ENCODE measurements at regions not wholly inside any gene's neighbourhood (a gene's known extent, or its start where the extent isn't known, plus 50 kb on each side); places are given as distances from the start of the nearest gene placed in this dataset.

GRCh38 chr20:23166563-23166962 is 80.4 kb upstream of the CD93 start:
- Histone ChIP-seq H3K36me3 (ENCODE audit: control insufficient read depth in 2 of 2, insufficient read depth in 2 of 2, low read length in 1 of 2) (no peaks in the 10 kb centered on the region), H3K9ac (ENCODE audit: control insufficient read depth, insufficient read depth, low read length) (no peak overlapping the region), H3K4me2 (ENCODE audit: control insufficient read depth, insufficient read depth) (no peak overlapping the region), H3K4me3 (no peak overlapping the region), H3K9me3 (replicated peaks; ENCODE audit: control insufficient read depth, insufficient read depth, low read length) (no peaks in the 10 kb centered on the region), H3K27me3 (replicated peaks in 1 of 2; ENCODE audit: control insufficient read depth in 2 of 2, insufficient read depth in 2 of 2, low read length in 1 of 2) (no peaks in the 10 kb centered on the region), H3K27ac (ENCODE audit: control insufficient read depth, insufficient read depth) (no peak overlapping the region), H2AFZ (ENCODE audit: control insufficient read depth, low read depth, low read length) (no peak overlapping the region), H3K79me2 (ENCODE audit: control insufficient read depth, insufficient read depth, low read length) (no peaks in the 10 kb centered on the region), H3K4me1 (ENCODE audit: control insufficient read depth, insufficient read depth, low read length) (peaks cover 6% of the 10 kb centered on the region), H4K20me1 (ENCODE audit: control insufficient read depth, insufficient read depth) (no peaks in the 10 kb centered on the region)
- no peak for ATAC-seq
- WGBS (ENCODE audit: insufficient coverage, insufficient replicate concordance, low lambda C conversion rate, missing lambda C conversion rate) = 29% methylated on average over 7 of the region's 7 CpGs
- ChIA-PET SMC1A (ENCODE audit: uncharacterized antibody, unreplicated experiment) (interaction anchor here (0.6 kb wide), 1 partner anchor 183 kb away, joined by 3 read pairs; no protein-coding TSS in a partner anchor), POLR2A (no interaction called here), RAD21 (ENCODE audit: unreplicated experiment) (interaction anchor here (1.4 kb wide), 1 partner anchor 35 kb away, joined by 3 read pairs; no protein-coding TSS in a partner anchor), CTCF (interaction anchor here (1.7 to 2.2 kb wide), 2 partner anchors 10 to 23 kb away, joined by 3 to 10 read pairs; no protein-coding TSS in a partner anchor)
- FAIRE-seq = no peak
- TF ChIP-seq BHLHE40 (IDR thresholded peaks at IDR 0.05; ENCODE audit: borderline replicate concordance in 1 of 2, low read depth in 2 of 2, low read length in 1 of 2) (no peak), CHD1 (IDR thresholded peaks at IDR 0.05; ENCODE audit: low read depth, low read length) (no peak), NFYA (IDR thresholded peaks at IDR 0.05; ENCODE audit: borderline replicate concordance, low read depth, low read length) (no peak), BACH1 (IDR thresholded peaks at IDR 0.05; ENCODE audit: borderline replicate concordance) (no peak), ATF3 (IDR thresholded peaks at IDR 0.05; ENCODE audit: borderline replicate concordance, extremely low read depth, low read depth, low read length) (no peak), EED (IDR thresholded peaks at IDR 0.05; ENCODE audit: low read depth) (no peak), GATAD2B (conservative IDR thresholded peaks at IDR 0.05; ENCODE audit: low read depth) (no peak), RAD51 (IDR thresholded peaks at IDR 0.05) (no peak), IKZF2 (IDR thresholded peaks at IDR 0.05) (no peak), IKZF1 (conservative IDR thresholded peaks at IDR 0.05) (no peak), SMC3 (IDR thresholded peaks at IDR 0.05; ENCODE audit: borderline replicate concordance, low read length) (no peak)
- BruUV-seq (replicated peaks) = no TSS peak
- DNase-seq (ENCODE audit: low read depth, low spot score) = no peak
- in situ Hi-C loops (cut with MboI) (no loop called here), intact Hi-C loops (cut with micrococcal nuclease; ENCODE audit: unreplicated experiment) (no loop called here)

Measured in GM12878 (cell line).